ENCODE measurements at regions not wholly inside any gene's neighbourhood (a gene's known extent, or its start where the extent isn't known, plus 50 kb on each side); places are given as distances from the start of the nearest gene placed in this dataset.

GRCh38 chr4:26032630-26033317, 118.8 kb downstream of the SMIM20 start:
- TF ChIP-seq, protein P1, sequence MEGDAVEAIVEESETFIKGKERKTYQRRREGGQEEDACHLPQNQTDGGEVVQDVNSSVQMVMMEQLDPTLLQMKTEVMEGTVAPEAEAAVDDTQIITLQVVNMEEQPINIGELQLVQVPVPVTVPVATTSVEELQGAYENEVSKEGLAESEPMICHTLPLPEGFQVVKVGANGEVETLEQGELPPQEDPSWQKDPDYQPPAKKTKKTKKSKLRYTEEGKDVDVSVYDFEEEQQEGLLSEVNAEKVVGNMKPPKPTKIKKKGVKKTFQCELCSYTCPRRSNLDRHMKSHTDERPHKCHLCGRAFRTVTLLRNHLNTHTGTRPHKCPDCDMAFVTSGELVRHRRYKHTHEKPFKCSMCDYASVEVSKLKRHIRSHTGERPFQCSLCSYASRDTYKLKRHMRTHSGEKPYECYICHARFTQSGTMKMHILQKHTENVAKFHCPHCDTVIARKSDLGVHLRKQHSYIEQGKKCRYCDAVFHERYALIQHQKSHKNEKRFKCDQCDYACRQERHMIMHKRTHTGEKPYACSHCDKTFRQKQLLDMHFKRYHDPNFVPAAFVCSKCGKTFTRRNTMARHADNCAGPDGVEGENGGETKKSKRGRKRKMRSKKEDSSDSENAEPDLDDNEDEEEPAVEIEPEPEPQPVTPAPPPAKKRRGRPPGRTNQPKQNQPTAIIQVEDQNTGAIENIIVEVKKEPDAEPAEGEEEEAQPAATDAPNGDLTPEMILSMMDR (IDR thresholded peaks at IDR 0.05): no peak
- no peak for TF ChIP-seq POLR2A (IDR thresholded peaks at IDR 0.05)
- TF ChIP-seq EP300 (IDR thresholded peaks at IDR 0.05): no peak
